Neuronal stem cell (in vitro differentiated cells): ENCODE measurements at regions not wholly inside any gene's neighbourhood (a gene's known extent, or its start where the extent isn't known, plus 50 kb on each side); places are given as distances from the start of the nearest gene placed in this dataset.
A peak's percentile ranks its signal among the peaks of the same experiment; 100 is the strongest.

Source experiments
- DNase-seq: peaks from one replicate; pipeline ENCODE4 v3.0.0-alpha.2; 2013; ENCODE audit warnings: low spot score
- H2AFZ ChIP-seq: one replicate; pipeline ENCODE4 v1.6.1; 2013; ENCODE audit warnings: mild to moderate bottlenecking, low read length, inconsistent platforms
- H2AK5ac ChIP-seq: 2 replicates; pipeline ENCODE4 v1.6.1; 2013; ENCODE audit warnings: low read depth, mild to moderate bottlenecking, inconsistent platforms, low read length, moderate library complexity, mixed read lengths
- H2BK120ac ChIP-seq: 2 replicates; pipeline ENCODE4 v1.6.1; 2013; ENCODE audit warnings: low read depth, mild to moderate bottlenecking, inconsistent platforms, low read length, moderate library complexity, mixed read lengths
- H2BK12ac ChIP-seq: one replicate; pipeline ENCODE4 v1.6.1; 2013; ENCODE audit warnings: low read length, inconsistent platforms
- H2BK15ac ChIP-seq: 2 replicates; pipeline ENCODE4 v1.6.1; 2013; ENCODE audit warnings: mild to moderate bottlenecking, low read length, inconsistent platforms, mixed read lengths
- H2BK5ac ChIP-seq: one replicate; pipeline ENCODE4 v1.6.1; 2013; ENCODE audit warnings: inconsistent platforms, mild to moderate bottlenecking, low read length, moderate library complexity
- H3K14ac ChIP-seq: one replicate; pipeline ENCODE4 v1.6.1; 2013; ENCODE audit warnings: low read length, inconsistent platforms
- H3K18ac ChIP-seq: 2 replicates; pipeline ENCODE4 v1.6.1; 2013; ENCODE audit warnings: low read length, inconsistent platforms
- H3K23ac ChIP-seq: 2 replicates; pipeline ENCODE4 v1.6.1; 2013; ENCODE audit warnings: low read depth, mild to moderate bottlenecking, mixed read lengths, low read length, inconsistent platforms; ENCODE audit not compliant: poor library complexity
- H3K27ac ChIP-seq: replicated peaks from 3 replicates; pipeline ENCODE4 v1.5.1; 2013; ENCODE audit warnings: low read length, inconsistent platforms
- H3K27me3 ChIP-seq, 3 experiments: 2 replicates each; pipeline ENCODE4 v1.6.1; 2013; ENCODE audit warnings: low read length in 3 of 3, mild to moderate bottlenecking in 2 of 3, inconsistent platforms in 1 of 3, low read depth in 1 of 3, mixed read lengths in 1 of 3, moderate library complexity in 1 of 3; ENCODE audit not compliant: control insufficient read depth in 3 of 3, insufficient read depth in 3 of 3
- H3K36me3 ChIP-seq, 2 donors: replicated peaks in 1 of 2; 2 replicates each; pipeline ENCODE4 v1.6.1; 2013; ENCODE audit warnings: low read length in 2 of 2; ENCODE audit not compliant: control insufficient read depth in 2 of 2, insufficient read depth in 2 of 2
- H3K4ac ChIP-seq: 2 replicates; pipeline ENCODE4 v1.6.1; 2013; ENCODE audit warnings: inconsistent platforms, mild to moderate bottlenecking, low read length, moderate library complexity
- H3K4me1 ChIP-seq, 2 donors: 1 replicate in 1 of 2; 2 replicates in 1 of 2; pipeline ENCODE4 v1.6.1; 2013; ENCODE audit warnings: low read length in 2 of 2, low read depth in 1 of 2; ENCODE audit not compliant: control insufficient read depth in 2 of 2, insufficient read depth in 1 of 2
- H3K4me2 ChIP-seq: one replicate; pipeline ENCODE4 v1.6.1; 2013; ENCODE audit warnings: mild to moderate bottlenecking, low read length, inconsistent platforms; ENCODE audit not compliant: insufficient read depth, poor library complexity, severe bottlenecking
- H3K4me3 ChIP-seq, 2 donors: 2 replicates each; pipeline ENCODE4 v1.5.1; 2013; ENCODE audit warnings: low read length in 2 of 2, mild to moderate bottlenecking in 2 of 2, inconsistent platforms in 1 of 2, moderate library complexity in 1 of 2
- H3K79me1 ChIP-seq: one replicate; pipeline ENCODE4 v1.6.1; 2013; ENCODE audit warnings: low read depth, mild to moderate bottlenecking, inconsistent platforms, low read length, moderate library complexity
- H3K9ac ChIP-seq: one replicate; pipeline ENCODE4 v1.6.1; 2013; ENCODE audit warnings: mild to moderate bottlenecking, low read depth, low read length, inconsistent platforms; ENCODE audit not compliant: poor library complexity
- H3K9me3 ChIP-seq, 2 donors: replicated peaks in 1 of 2; 2 replicates each; pipeline versions ENCODE3 to v1.6.1; 2013; ENCODE audit warnings: low read length in 2 of 2, mild to moderate bottlenecking in 2 of 2, inconsistent platforms in 1 of 2, low read depth in 1 of 2, mixed read lengths in 1 of 2, moderate library complexity in 1 of 2; ENCODE audit not compliant: control insufficient read depth in 2 of 2, insufficient read depth in 1 of 2
- H4K8ac ChIP-seq: one replicate; pipeline ENCODE4 v1.6.1; 2013; ENCODE audit warnings: low read depth, mild to moderate bottlenecking, inconsistent platforms, low read length, moderate library complexity
- H4K91ac ChIP-seq: one replicate; pipeline ENCODE4 v1.6.1; 2013; ENCODE audit warnings: low read length, low read depth, mild to moderate bottlenecking, inconsistent platforms; ENCODE audit not compliant: poor library complexity
- WGBS, 2 donors: extraction: QIAGEN DNeasy Blood & Tissue Kit; methylation state at CpG; one replicate each; pipeline ENCODE4 v1.1.7; 2013; ENCODE audit warnings: missing lambda C conversion rate in 2 of 2, mixed read lengths in 1 of 2; ENCODE audit not compliant: insufficient read length in 2 of 2, insufficient replicate concordance in 1 of 2; ENCODE audit errors: extremely low coverage in 2 of 2; 5-methylcytosine and 5-hydroxymethylcytosine counted together

GRCh38 chr12:107509421-107509820, 176.2 kb upstream of the PWP1 start:
- no peak overlapping the region for H2BK12ac ChIP-seq
- no peak overlapping the region for H4K91ac ChIP-seq
- H3K18ac ChIP-seq = no peak overlapping the region
- H3K79me1 ChIP-seq = no peaks in the 10 kb centered on the region
- no peak overlapping the region for H3K4me2 ChIP-seq
- no peak overlapping the region for H2BK15ac ChIP-seq
- peaks cover 0 to 3% of the 10 kb centered on the region in 2 donors for H3K4me1 ChIP-seq
- no peak overlapping the region for H2BK5ac ChIP-seq
- H2BK120ac ChIP-seq = no peak overlapping the region
- no peak overlapping the region for H2AK5ac ChIP-seq
- no CpG with 5 or more reads among the region's 4 CpGs for WGBS, 2 donors
- no peak overlapping the region for H3K9ac ChIP-seq
- H3K4me3 ChIP-seq = no peak overlapping the region
- no peak overlapping the region for H3K27ac ChIP-seq
- H3K9me3 ChIP-seq = no peaks in the 10 kb centered on the region
- no peak overlapping the region for H3K23ac ChIP-seq
- H3K27me3 ChIP-seq = no peaks in the 10 kb centered on the region
- H3K4ac ChIP-seq = no peak overlapping the region
- no peak overlapping the region for H2AFZ ChIP-seq
- H3K36me3 ChIP-seq = no peaks in the 10 kb centered on the region
- no peak for DNase-seq
- H4K8ac ChIP-seq = no peak overlapping the region
- H3K14ac ChIP-seq = no peak overlapping the region

- H3K4me1 ChIP-seq = peaks cover 1 to 3% of the 10 kb centered on the region in 2 donors
- no peak overlapping the region for H3K14ac ChIP-seq
- H2BK15ac ChIP-seq = no peak overlapping the region
- no peak overlapping the region for H4K91ac ChIP-seq
- H3K4me3 ChIP-seq = no peak overlapping the region
- H3K4ac ChIP-seq = no peak overlapping the region
- H3K4me2 ChIP-seq = no peak overlapping the region
- no peak overlapping the region for H2AFZ ChIP-seq
- no peak overlapping the region for H3K27ac ChIP-seq
- H3K27me3 ChIP-seq = no peaks in the 10 kb centered on the region
- H2BK120ac ChIP-seq = no peak overlapping the region
- DNase-seq = no peak
- H3K23ac ChIP-seq = no peak overlapping the region
- H2BK12ac ChIP-seq = no peak overlapping the region
- H2AK5ac ChIP-seq = no peak overlapping the region
- H2BK5ac ChIP-seq = no peak overlapping the region
- H3K36me3 ChIP-seq = no peaks in the 10 kb centered on the region
- WGBS, 2 donors = no CpG with 5 or more reads among the region's 2 CpGs
- H4K8ac ChIP-seq = no peak overlapping the region
- peak overlapping the region; percentile 2 for H3K9ac ChIP-seq
- no peaks in the 10 kb centered on the region for H3K9me3 ChIP-seq
- no peaks in the 10 kb centered on the region for H3K79me1 ChIP-seq
- H3K18ac ChIP-seq = no peak overlapping the region
Measured at GRCh38 chr12:107510211-107510610, 175.4 kb upstream of the PWP1 start.

GRCh38 chr12:107511292-107511691, 174.3 kb upstream of the PWP1 start:
- no peak overlapping the region for H2AK5ac ChIP-seq
- no peak overlapping the region for H2AFZ ChIP-seq
- H2BK5ac ChIP-seq = no peak overlapping the region
- no peaks in the 10 kb centered on the region for H3K79me1 ChIP-seq
- no peak for DNase-seq
- no peak overlapping the region for H3K4ac ChIP-seq
- H3K9me3 ChIP-seq = no peaks in the 10 kb centered on the region
- no peak overlapping the region for H3K4me3 ChIP-seq
- no peak overlapping the region for H3K4me2 ChIP-seq
- WGBS, 2 donors = no CpG with 5 or more reads among the region's 3 CpGs
- no peak overlapping the region for H2BK120ac ChIP-seq
- peaks cover 6% of the 10 kb centered on the region in 2 donors for H3K4me1 ChIP-seq
- H3K9ac ChIP-seq = no peak overlapping the region
- H4K8ac ChIP-seq = no peak overlapping the region
- no peak overlapping the region for H3K27ac ChIP-seq
- H3K14ac ChIP-seq = no peak overlapping the region
- no peak overlapping the region for H3K18ac ChIP-seq
- H3K27me3 ChIP-seq = no peaks in the 10 kb centered on the region
- no peak overlapping the region for H2BK12ac ChIP-seq
- H3K23ac ChIP-seq = no peak overlapping the region
- H2BK15ac ChIP-seq = no peak overlapping the region
- H4K91ac ChIP-seq = no peak overlapping the region
- H3K36me3 ChIP-seq = no peaks in the 10 kb centered on the region

DNA sequence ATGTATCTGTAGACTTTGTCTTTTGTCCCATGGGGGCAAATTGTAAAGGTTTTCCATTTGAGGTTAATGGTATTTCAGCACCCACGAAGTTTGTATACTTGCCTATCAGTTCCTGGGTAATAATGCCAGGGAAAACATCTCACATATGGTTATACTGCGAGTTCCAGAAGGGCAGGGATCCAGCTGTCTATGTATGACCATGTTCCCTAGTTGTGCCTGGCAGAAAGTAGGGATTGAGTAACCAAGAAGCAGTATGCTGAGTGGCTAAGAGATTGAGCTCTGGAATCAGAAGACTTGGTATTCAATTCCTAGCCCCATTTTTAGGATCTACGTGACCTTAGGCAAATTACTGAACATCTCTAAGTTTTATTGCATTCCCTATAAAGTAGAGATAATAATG, 173.2 kb upstream of the PWP1 start:
- no CpG with 5 or more reads among the region's 3 CpGs for whole genome bisulfite sequencing, 2 donors
- no peak overlapping the region for H2BK15ac ChIP-seq
- no peak overlapping the region for H4K8ac ChIP-seq
- H2BK120ac ChIP-seq = no peak overlapping the region
- H4K91ac ChIP-seq = no peak overlapping the region
- no peak for DNase-seq
- no peak overlapping the region for H2AK5ac ChIP-seq
- no peak overlapping the region for H2BK5ac ChIP-seq
- H3K27me3 ChIP-seq = no peaks in the 10 kb centered on the region
- H3K9ac ChIP-seq = no peak overlapping the region
- H3K4ac ChIP-seq = no peak overlapping the region
- no peak overlapping the region for H3K27ac ChIP-seq
- H3K9me3 ChIP-seq = peaks cover 0 to 1% of the 10 kb centered on the region in 2 donors
- H2AFZ ChIP-seq = no peak overlapping the region
- no peak overlapping the region for H3K18ac ChIP-seq
- no peak overlapping the region for H3K14ac ChIP-seq
- H3K79me1 ChIP-seq = no peaks in the 10 kb centered on the region
- H3K4me2 ChIP-seq = no peak overlapping the region
- H3K4me1 ChIP-seq = peaks cover 6% of the 10 kb centered on the region in 2 donors
- no peaks in the 10 kb centered on the region for H3K36me3 ChIP-seq
- H3K23ac ChIP-seq = no peak overlapping the region
- H3K4me3 ChIP-seq = no peak overlapping the region
- no peak overlapping the region for H2BK12ac ChIP-seq
